ENCODE measurements at regions not wholly inside any gene's neighbourhood (a gene's known extent, or its start where the extent isn't known, plus 50 kb on each side); places are given as distances from the start of the nearest gene placed in this dataset.

DNA sequence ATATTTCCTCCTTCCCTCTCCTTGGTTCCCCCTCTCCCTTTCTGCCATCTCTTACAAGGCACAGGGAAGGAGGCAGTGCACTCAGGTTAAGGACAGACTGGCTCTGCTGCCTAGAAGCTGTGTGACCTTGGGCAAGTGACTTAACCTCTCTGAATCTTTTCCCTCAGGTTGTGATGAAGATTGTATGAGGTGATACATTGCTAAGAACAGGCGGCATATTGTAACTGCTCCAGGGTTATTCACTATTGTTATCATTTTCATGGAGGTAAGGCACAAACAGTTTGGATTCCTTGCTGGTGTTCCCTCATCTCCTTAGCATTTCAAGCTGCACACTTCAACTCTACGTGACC lies 126.6 kb upstream of the CXCR4 start:
- TF ChIP-seq, protein P1, sequence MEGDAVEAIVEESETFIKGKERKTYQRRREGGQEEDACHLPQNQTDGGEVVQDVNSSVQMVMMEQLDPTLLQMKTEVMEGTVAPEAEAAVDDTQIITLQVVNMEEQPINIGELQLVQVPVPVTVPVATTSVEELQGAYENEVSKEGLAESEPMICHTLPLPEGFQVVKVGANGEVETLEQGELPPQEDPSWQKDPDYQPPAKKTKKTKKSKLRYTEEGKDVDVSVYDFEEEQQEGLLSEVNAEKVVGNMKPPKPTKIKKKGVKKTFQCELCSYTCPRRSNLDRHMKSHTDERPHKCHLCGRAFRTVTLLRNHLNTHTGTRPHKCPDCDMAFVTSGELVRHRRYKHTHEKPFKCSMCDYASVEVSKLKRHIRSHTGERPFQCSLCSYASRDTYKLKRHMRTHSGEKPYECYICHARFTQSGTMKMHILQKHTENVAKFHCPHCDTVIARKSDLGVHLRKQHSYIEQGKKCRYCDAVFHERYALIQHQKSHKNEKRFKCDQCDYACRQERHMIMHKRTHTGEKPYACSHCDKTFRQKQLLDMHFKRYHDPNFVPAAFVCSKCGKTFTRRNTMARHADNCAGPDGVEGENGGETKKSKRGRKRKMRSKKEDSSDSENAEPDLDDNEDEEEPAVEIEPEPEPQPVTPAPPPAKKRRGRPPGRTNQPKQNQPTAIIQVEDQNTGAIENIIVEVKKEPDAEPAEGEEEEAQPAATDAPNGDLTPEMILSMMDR (optimal IDR thresholded peaks at IDR 0.05 in 1 of 3, IDR thresholded peaks at IDR 0.05 in 1 of 3, conservative IDR thresholded peaks at IDR 0.05 in 1 of 3; ENCODE audit: extremely low read depth in 1 of 3, insufficient read depth in 2 of 3, low read length in 3 of 3) = no peak
- no peak for TF ChIP-seq EZH2 (IDR thresholded peaks at IDR 0.05; ENCODE audit: low read length)

All from keratinocyte (primary cell).